Naive thymus-derived CD8-positive, alpha-beta T cell (primary cell): ENCODE measurements at regions not wholly inside any gene's neighbourhood (a gene's known extent, or its start where the extent isn't known, plus 50 kb on each side); places are given as distances from the start of the nearest gene placed in this dataset.
A peak's percentile ranks its signal among the peaks of the same experiment; 100 is the strongest.

Experiments used
- ATAC-seq, 2 donors: fragments of 150-1000 bp; cut with Tn5 transposase in 1 of 2; sonication (Bioruptor Pico), chemical (Tn5 transposase) in 1 of 2; 1 replicate in 1 of 2; 2 replicates in 1 of 2; pipeline ENCODE4 v1.10.0; 2021; ENCODE audit warnings: mild to moderate bottlenecking in 2 of 2, moderate library complexity in 2 of 2
- POLR2A ChIA-PET: fragments of 350-600 bp; sonication (Branson Sonifier 250); formaldehyde crosslinking; loops from one replicate; lab custom pipeline; 2021; ENCODE audit warnings: antibody characterized with exemption; lab: Charles Lee
- DNase-seq, 10 donors: peaks; one replicate each; pipeline versions ENCODE4 v3.0.0 to v3.0.0-alpha.2; 2020 to 2022
- H3K27ac Mint-ChIP-seq, 10 donors: one replicate each; pipeline ENCODE4 v1.8.0; 2020 to 2022; ENCODE audit warnings: mild to moderate bottlenecking in 10 of 10, mixed read lengths in 10 of 10, moderate library complexity in 4 of 10, inconsistent platforms in 1 of 10
- H3K27me3 Mint-ChIP-seq, 5 donors: one replicate each; pipeline ENCODE4 v1.8.0; 2021 to 2022; ENCODE audit warnings: mixed read lengths in 5 of 5
- H3K36me3 Mint-ChIP-seq, 3 donors: one replicate each; pipeline ENCODE4 v1.8.0; 2020 to 2022; ENCODE audit warnings: mixed read lengths in 3 of 3, mild to moderate bottlenecking in 2 of 3, inconsistent platforms in 1 of 3
- H3K4me1 Mint-ChIP-seq, 4 donors: one replicate each; pipeline ENCODE4 v1.8.0; 2021 to 2022; ENCODE audit warnings: mixed read lengths in 4 of 4
- H3K4me3 Mint-ChIP-seq, 10 donors: one replicate each; pipeline ENCODE4 v1.8.0; 2020 to 2022; ENCODE audit warnings: mild to moderate bottlenecking in 10 of 10, mixed read lengths in 10 of 10, moderate library complexity in 6 of 10, inconsistent platforms in 1 of 10
- H3K9me3 Mint-ChIP-seq, 9 donors: one replicate each; pipeline ENCODE4 v1.8.0; 2020 to 2022; ENCODE audit warnings: mixed read lengths in 9 of 9, mild to moderate bottlenecking in 3 of 9, inconsistent platforms in 1 of 9, moderate library complexity in 1 of 9

GRCh38 chr2:213232649-213233437 lies 51.4 kb upstream of the SPAG16 start:
- DNase-seq (peak; percentile 5 to 72 (median 38)), ATAC-seq (peak; percentile 92 to 95)
- Mint-ChIP-seq H3K9me3 (no peaks in the 10 kb centered on the region), H3K36me3 (no peaks in the 10 kb centered on the region), H3K27me3 (peaks cover 0 to 15% (median 1%) of the 10 kb centered on the region in 5 donors), H3K4me3 (peak overlapping the region; percentile 31 to 75 (median 63)), H3K27ac (peak overlapping the region; percentile 44 to 88 (median 78)), H3K4me1 (peaks cover 8 to 55% (median 28%) of the 10 kb centered on the region in 4 donors)
- POLR2A ChIA-PET: interaction anchor here (0.9 kb wide), 1 partner anchor 51 kb away, joined by 3 read pairs; the partner anchor contains the start of gene SPAG16

- POLR2A ChIA-PET: interaction anchor here (0.9 kb wide), 1 partner anchor 50 kb away, joined by 3 read pairs; the partner anchor contains the start of gene SPAG16
- H3K36me3 Mint-ChIP-seq: no peaks in the 10 kb centered on the region
- peak overlapping the region; percentile 31 to 75 (median 63) for H3K4me3 Mint-ChIP-seq
- ATAC-seq (no peak), DNase-seq (no peak)
- peaks cover 8 to 57% (median 30%) of the 10 kb centered on the region in 4 donors for H3K4me1 Mint-ChIP-seq
- H3K27me3 Mint-ChIP-seq: peaks cover 0 to 16% (median 3%) of the 10 kb centered on the region in 5 donors
- no peaks in the 10 kb centered on the region for H3K9me3 Mint-ChIP-seq
- peak overlapping the region in 9 of 10 donors; percentile 44 to 88 (median 77) for H3K27ac Mint-ChIP-seq
These were observed 50.6 kb upstream of the SPAG16 start for GRCh38 chr2:213233438-213234330.
